Hematopoietic multipotent progenitor cell treated with erythropoietin and hydrocortisone succinate and interleukin-3 and kit ligand, for 8 days (in vitro differentiated cells): ENCODE measurements at regions not wholly inside any gene's neighbourhood (a gene's known extent, or its start where the extent isn't known, plus 50 kb on each side); places are given as distances from the start of the nearest gene placed in this dataset.
"Not testable (repeated sequence)": the region's sequence is repeated elsewhere in the genome, so short reads cannot be mapped to it uniquely, and the experiment has no call there.

Experiments used
- DNase-seq: peaks from one replicate; pipeline ENCODE4 v3.0.0-alpha.2; 2015

GRCh38 chr4:137393044-137393443 is 139.2 kb downstream of the PCDH18 start:
- no peak for DNase-seq

GRCh38 chr4:137390707-137391106 is 141.6 kb downstream of the PCDH18 start:
- DNase-seq: no peak

GRCh38 chr4:137389911-137390520 is 142.3 kb downstream of the PCDH18 start:
- no peak for DNase-seq

GRCh38 chr4:137387924-137388323 is 144.4 kb downstream of the PCDH18 start:
- no peak for DNase-seq

GRCh38 chr4:137384476-137384875 is 147.8 kb downstream of the PCDH18 start:
- DNase-seq: no peak

GRCh38 chr4:137378821-137379220 is 153.5 kb downstream of the PCDH18 start:
- no peak for DNase-seq

GRCh38 chr4:137378393-137378792 is 153.9 kb downstream of the PCDH18 start:
- no peak for DNase-seq

GRCh38 chr4:137376312-137376711 is 156.0 kb downstream of the PCDH18 start:
- no peak for DNase-seq

- no peak for DNase-seq
Observed at GRCh38 chr4:137375111-137375850, 157.0 kb downstream of the PCDH18 start.

GRCh38 chr4:137370679-137371078 is 161.6 kb downstream of the PCDH18 start:
- DNase-seq: no peak

GRCh38 chr4:137370206-137370633 is 162.1 kb downstream of the PCDH18 start:
- no peak for DNase-seq

- DNase-seq: no peak
Observed at GRCh38 chr4:137367620-137368019, 164.7 kb downstream of the PCDH18 start.

- no peak for DNase-seq
Observed at GRCh38 chr4:137363496-137363895, 168.8 kb downstream of the PCDH18 start.

- DNase-seq: no peak
Observed at GRCh38 chr4:137361756-137362470, 170.4 kb downstream of the PCDH18 start.

GRCh38 chr4:137360761-137361160 is 171.5 kb downstream of the PCDH18 start:
- DNase-seq: no peak

GRCh38 chr4:137359691-137360315 is 172.5 kb downstream of the PCDH18 start:
- no peak for DNase-seq

GRCh38 chr4:137354562-137354961 is 177.7 kb downstream of the PCDH18 start:
- DNase-seq: not testable (repeated sequence)

- DNase-seq: no peak
Observed at GRCh38 chr4:137347371-137347770, 184.9 kb downstream of the PCDH18 start.

GRCh38 chr4:137345597-137345996 is 186.7 kb downstream of the PCDH18 start:
- DNase-seq: no peak

- no peak for DNase-seq
Observed at GRCh38 chr4:137343221-137343620, 189.1 kb downstream of the PCDH18 start.

GRCh38 chr4:137333031-137333430 is 199.3 kb downstream of the PCDH18 start:
- DNase-seq: no peak

GRCh38 chr4:137312257-137312656 is 220.0 kb downstream of the PCDH18 start:
- no peak for DNase-seq
